Astrocyte of the spinal cord (primary cell): ENCODE measurements at regions not wholly inside any gene's neighbourhood (a gene's known extent, or its start where the extent isn't known, plus 50 kb on each side); places are given as distances from the start of the nearest gene placed in this dataset.

Experiments
- DNase-seq: peaks from one replicate; pipeline ENCODE4 v3.0.0; 2011; ENCODE audit warnings: low read depth, low spot score
- H3K4me3 ChIP-seq: 2 replicates; pipeline ENCODE4 v1.5.1; 2011; ENCODE audit warnings: low read depth, mild to moderate bottlenecking, low read length, moderate library complexity
- in situ Hi-C: cut with HindIII; loops from 2 replicates; pipeline ENCODE4 v1.10.0; 2017; ENCODE audit warnings: low sequenced_read_pairs
- TF ChIP-seq, protein P1 (sequence below): IDR thresholded peaks from 2 replicates; pipeline ENCODE4 v1.5.1; 2012; ENCODE audit warnings: low read depth, mild to moderate bottlenecking, low read length, inconsistent platforms

DNA sequence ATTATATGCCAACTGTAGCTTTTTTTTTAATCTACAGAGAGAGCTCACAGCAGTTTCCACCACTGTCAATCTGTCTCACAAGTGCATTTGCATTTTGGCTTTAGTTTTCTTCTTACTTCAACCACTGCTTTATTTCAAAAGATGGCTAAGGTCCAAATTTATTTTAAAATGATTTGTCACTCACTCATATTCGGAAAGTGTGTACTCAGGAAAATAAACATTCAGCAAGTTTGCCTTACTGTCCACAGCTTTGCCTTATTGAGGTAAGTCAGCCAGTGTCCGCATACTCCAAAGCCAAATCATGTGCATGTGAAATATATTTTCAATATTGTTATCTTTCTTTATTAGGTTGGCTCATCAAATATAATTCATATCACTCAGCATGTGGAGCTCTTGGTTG is 240.7 kb upstream of the ARHGEF26 start:
- no peak for DNase-seq
- TF ChIP-seq, protein P1, sequence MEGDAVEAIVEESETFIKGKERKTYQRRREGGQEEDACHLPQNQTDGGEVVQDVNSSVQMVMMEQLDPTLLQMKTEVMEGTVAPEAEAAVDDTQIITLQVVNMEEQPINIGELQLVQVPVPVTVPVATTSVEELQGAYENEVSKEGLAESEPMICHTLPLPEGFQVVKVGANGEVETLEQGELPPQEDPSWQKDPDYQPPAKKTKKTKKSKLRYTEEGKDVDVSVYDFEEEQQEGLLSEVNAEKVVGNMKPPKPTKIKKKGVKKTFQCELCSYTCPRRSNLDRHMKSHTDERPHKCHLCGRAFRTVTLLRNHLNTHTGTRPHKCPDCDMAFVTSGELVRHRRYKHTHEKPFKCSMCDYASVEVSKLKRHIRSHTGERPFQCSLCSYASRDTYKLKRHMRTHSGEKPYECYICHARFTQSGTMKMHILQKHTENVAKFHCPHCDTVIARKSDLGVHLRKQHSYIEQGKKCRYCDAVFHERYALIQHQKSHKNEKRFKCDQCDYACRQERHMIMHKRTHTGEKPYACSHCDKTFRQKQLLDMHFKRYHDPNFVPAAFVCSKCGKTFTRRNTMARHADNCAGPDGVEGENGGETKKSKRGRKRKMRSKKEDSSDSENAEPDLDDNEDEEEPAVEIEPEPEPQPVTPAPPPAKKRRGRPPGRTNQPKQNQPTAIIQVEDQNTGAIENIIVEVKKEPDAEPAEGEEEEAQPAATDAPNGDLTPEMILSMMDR, result no peak
- no peak overlapping the region for H3K4me3 ChIP-seq
- in situ Hi-C loops, result no loop called here

DNA sequence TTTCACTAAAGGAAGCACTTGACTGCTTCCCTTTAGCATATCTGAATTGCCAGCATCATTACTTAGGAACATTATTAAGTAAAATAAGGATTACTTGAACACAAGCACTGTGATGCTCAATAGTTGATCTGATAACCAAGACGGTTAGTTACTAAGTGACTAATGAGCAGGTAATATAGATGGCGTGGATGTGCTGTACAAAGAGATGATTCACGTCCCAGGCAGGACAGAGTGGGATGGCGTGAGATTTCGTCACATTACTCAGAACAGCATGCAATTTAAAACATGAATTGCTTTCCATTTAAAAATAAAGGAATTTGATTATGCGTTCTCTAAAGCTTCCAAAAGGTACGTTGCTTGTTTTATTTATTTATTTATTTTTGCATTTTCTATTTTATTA is 240.0 kb upstream of the ARHGEF26 start:
- TF ChIP-seq, protein P1, result no peak
- DNase-seq, result no peak
- in situ Hi-C loops, result no loop called here
- H3K4me3 ChIP-seq, result no peak overlapping the region

DNA sequence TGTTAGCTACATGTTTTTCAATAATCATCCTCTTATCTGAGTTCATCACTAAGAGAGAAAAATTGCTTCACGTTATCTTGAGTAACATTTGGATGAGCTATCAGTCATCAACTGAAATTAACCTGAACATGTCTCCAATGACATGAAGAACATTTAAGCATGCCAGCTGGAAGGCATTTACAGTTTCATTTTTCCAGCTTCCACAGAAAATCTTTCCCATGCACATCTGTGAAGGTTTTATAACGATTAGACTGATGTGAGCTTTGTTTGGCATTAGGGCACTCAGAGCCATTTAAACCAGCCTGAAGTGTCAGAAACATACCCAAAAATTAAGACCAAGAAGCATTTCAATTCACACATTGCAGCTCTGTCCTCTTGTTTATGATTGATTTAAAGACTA is 235.8 kb upstream of the ARHGEF26 start:
- TF ChIP-seq, protein P1, result no peak
- in situ Hi-C loops, result no loop called here
- no peak for DNase-seq
- no peak overlapping the region for H3K4me3 ChIP-seq

GRCh38 chr3:153889905-153890334 is 231.3 kb upstream of the ARHGEF26 start:
- no peak overlapping the region for H3K4me3 ChIP-seq
- in situ Hi-C loops, result no loop called here
- TF ChIP-seq, protein P1, result no peak
- DNase-seq, result no peak

DNA sequence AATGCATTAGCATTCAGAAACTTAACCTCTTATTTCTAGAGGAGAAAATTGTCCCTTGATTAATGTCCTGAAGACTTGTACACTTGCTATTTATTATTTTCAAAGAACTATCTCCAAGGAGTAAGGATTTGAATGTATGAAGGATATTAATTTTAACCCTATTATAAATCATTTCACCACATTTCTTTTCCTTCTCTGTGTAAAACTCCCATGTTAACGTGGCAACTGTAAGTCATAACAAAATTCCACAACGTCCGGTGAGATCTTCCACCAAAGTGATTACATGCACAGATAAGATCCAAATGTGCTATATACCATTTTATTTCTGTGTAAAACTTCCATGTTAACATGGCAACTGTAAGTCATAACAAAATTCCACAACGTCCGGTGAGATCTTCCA is 229.1 kb upstream of the ARHGEF26 start:
- DNase-seq, result no peak
- H3K4me3 ChIP-seq, result no peak overlapping the region
- in situ Hi-C loops, result no loop called here
- TF ChIP-seq, protein P1, result no peak

DNA sequence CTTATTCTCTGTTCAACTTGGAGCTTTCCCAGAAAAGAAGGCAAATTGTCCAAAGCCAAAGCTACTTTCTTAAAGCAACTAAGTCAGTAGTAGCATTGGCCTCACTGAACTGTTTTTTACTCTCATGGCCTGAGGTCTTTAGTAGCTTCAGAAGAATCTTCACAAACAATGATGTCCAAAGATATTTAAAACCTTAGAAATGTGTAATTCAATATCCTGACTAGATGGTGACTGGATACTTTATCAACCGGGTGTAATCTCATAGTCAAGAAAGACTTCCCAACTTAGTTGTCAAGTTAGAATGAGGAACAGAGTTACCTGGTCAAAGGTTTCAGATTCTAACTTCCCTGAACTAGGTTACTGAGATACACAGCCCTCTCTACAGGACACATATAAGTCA is 226.3 kb upstream of the ARHGEF26 start:
- no peak for DNase-seq
- in situ Hi-C loops, result no loop called here
- TF ChIP-seq, protein P1, result no peak
- H3K4me3 ChIP-seq, result no peak overlapping the region

GRCh38 chr3:153896197-153896596 is 225.0 kb upstream of the ARHGEF26 start:
- no peak overlapping the region for H3K4me3 ChIP-seq
- in situ Hi-C loops, result no loop called here
- DNase-seq, result no peak
- TF ChIP-seq, protein P1, result no peak
